HG02973 (cell line): ENCODE measurements at regions not wholly inside any gene's neighbourhood (a gene's known extent, or its start where the extent isn't known, plus 50 kb on each side); places are given as distances from the start of the nearest gene placed in this dataset.

Experiments used
- ATAC-seq: cut with Tn5 transposase; IDR thresholded peaks from one replicate; pipeline ENCODE4 v1.9.1; 2021; ENCODE audit warnings: moderate library complexity; ENCODE audit not compliant: unreplicated experiment

DNA sequence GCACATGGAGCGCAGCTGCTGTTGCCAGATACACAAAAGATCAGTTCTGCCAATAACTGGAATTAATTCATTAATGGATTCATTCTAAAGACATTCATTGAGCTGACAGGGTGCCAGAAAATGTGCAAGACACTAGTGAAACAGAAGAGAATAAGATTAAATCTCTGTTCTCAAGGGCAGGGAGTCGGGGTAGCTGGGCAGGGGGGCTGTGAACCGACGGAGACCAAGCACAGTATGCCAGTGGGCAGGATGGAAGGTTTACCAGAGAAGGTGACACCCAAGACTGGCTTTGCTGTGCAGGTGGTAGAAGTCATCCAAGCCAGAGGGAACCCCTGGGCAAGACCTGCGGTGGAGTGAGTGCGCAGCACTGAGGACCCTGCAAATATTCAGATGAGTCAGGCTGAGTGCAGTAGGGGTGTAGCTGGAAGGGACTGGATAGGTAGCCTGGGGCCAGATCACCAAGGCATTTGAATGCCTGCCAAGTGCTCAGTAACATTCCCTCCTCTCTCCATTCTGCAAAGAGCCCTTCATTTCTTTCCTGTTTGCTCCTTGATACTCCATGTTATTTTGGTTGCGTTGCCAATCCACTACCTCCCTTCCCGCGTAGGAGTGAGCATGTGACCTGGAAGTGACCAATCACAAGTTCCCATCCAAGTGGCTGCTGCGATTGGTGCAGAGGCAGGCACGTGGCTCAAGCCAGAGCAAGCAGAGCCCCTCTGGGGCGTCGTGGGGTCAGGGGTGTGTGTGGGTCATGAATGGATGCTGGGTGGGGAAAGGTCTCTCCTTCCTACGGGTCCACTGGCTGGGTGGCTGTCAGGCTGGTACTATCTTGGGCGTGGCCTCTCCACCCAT is 413.1 kb downstream of the PTPRU start:
- ATAC-seq = no peak

DNA sequence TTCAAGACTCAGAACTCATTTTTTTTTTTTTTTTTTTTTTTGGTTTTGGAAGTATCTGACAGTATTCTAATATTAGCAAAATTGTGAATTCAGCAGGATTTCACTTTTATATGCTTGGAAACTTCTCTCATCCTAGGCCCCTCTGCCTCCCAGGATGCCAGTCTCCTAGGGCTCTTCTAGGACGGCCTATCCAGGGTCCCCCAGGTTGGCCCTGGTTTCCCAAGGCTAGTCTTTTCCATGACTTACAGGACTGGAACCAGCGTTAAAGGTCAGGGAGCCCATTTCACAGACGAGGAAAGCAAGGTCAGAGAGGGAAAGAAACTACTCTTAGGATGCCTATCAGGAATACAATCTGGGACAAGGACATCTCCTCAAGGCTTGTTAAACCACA is 412.5 kb downstream of the PTPRU start:
- no peak for ATAC-seq

DNA sequence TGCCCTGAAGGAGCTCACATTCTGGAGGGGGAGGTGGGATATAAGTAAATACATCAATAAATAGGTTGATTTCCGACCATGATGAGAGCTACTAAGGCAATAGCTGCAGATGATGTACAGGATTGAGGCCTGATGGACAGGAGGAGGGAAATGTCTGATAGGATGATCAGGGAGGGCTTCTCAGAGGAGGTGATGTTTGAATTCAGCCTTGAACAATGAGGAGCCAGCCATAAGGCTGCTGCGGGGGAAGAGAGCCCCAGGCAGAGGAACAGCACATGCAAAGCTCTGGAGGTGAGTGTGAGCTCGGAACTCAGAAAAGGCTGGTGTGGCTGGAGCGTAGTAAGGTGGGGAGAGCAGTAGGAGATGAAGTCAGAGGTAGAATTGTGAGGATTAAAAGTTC is 411.7 kb downstream of the PTPRU start:
- no peak for ATAC-seq

DNA sequence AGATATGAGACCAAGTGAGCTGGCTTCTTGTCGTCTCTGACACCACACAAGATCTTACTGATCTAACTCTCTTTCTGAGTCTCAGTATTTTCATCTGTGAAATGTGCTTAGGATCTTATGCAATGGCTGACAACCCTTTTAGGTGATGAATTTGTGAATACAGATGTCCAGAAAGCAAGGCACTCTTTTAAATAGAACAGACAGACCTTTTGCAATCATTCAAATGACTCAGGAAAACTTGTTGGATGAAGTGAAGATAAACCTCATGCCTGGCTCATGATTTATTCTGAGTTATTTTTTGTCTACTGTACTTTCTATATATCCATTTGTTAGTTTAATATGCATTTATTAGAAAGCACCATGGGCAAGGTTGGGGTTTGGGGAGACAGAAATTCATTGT is 411.3 kb downstream of the PTPRU start:
- no peak for ATAC-seq

DNA sequence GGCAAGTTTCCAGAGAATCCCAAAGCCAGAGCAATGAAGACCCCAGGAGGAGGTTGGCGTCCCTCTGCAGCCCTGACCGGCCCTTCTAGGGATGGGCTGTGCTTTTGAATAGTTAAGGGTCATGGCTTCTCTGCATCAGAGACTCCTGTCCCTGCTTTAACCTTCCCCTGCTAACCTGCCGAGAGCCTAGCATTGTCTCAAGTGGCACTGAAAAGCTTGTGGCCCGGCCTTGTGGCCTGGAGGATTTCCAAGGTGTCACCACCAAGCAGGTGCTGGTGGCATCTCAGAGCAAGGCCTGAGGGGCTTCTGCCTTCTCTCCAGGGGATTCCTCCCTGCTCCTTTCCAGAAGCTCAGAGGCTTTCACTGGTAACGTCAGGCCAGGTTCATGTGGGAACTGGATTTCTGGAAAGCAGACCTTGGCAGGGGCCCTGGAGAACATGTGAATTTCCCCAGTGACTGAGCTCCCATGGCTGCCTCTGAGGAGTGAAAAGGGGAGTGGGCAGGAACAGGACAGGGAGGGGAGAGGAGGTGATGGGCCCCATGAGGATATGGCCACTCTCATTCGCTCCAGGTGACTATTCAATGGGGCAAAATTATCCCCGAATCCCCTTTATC is 409.9 kb downstream of the PTPRU start:
- no peak for ATAC-seq

DNA sequence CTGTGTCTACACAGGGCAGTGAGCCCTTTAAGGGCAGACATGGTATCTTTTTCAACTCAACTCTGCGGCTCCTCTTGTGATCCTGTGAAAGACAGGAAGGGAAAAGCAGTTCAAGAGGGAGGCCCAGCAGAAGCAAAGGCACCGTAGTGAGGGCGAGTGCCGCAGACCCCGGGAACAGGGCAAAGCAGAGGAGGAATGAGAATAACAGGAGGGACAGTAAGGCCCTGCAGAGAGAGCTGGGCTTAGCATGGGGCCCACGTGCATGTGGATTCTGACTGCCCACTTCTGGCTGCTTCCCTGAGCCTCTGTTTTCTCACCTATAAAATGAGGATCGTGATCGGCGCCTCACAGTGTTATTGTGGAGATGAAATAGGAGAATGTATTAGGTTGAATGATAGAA is 409.3 kb downstream of the PTPRU start:
- no peak for ATAC-seq

DNA sequence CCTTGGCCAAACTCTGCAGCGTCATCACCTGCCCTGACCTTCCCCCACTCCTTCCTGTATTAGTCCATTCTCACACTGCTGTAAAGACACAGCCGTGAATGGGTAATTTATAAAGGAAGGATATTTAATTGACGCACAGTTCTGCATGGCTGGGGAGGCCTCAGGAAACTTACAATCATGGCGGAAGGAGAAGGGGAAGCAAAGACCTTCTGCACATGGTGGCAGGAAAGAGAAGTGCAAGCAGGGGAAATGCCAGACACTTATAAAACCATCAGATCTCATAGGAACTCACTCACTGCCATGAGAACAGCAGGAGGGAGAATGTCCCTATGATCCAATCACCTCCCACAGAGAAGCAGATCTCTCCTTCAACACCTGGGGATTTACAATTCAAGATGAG is 408.5 kb downstream of the PTPRU start:
- no peak for ATAC-seq

DNA sequence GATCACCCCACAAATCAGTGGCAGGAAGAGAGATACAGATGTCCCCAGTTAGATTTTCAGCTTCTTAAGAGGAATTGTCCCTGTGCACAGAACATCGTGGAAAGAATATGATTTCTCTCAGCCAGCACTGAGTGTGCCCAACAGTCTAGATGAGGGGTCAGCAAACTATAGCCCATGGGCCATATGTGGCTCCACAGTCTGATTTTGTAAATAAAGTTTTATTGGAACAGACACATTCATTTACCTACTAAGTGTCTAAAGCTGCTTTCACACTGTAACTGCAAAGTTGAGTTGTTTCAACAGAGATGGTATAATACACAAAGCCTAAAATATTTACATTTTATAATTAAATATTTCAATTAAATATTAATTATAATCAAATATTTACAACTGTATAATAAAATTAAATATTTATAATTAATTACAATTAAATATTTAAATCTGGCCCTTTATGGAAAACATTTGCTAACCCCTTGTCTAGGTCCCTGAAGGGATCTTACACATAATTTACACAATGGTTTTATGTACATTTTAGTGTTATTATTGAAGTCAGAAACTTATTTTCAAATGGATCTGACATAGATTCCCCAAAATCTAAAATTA is 407.6 kb downstream of the PTPRU start:
- no peak for ATAC-seq

DNA sequence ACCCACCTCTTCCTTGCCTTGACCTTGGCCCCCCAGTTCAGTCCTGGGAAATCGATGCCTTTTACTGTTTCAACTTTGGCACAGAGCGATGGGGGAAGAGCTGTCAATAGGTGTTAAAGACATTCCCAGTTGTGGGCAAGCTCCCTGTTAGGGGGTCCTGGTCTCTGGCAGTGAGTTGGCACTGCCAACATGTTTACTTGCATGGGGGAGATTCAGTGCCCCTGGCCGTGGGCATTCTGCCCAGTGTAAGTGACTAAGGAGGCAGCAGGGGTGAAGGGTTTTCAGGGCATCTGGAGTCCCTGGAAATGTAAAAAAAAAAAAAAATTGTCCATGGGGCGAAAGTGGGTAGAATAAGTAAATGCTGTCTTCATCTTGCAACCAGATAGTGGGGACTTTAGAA is 407.0 kb downstream of the PTPRU start:
- no peak for ATAC-seq

DNA sequence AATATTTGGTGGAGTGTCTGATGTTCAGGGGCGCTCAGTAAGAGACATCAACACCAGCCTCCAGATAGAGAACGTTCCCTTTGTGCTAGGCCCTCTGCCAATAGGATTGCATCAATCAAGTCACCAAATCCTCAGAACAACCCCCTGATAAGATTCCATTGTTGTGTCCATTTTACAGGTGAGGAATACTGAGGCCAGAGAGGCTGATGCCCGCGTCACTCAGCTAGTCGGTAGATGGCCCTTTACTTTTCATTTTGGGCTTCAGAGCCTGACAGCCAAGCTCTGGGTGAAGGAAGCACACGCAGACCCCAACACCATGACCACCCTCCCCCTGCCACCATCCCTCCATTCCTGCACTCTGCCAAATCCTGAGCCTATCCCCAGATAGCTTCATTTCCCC is 406.2 kb downstream of the PTPRU start:
- no peak for ATAC-seq

DNA sequence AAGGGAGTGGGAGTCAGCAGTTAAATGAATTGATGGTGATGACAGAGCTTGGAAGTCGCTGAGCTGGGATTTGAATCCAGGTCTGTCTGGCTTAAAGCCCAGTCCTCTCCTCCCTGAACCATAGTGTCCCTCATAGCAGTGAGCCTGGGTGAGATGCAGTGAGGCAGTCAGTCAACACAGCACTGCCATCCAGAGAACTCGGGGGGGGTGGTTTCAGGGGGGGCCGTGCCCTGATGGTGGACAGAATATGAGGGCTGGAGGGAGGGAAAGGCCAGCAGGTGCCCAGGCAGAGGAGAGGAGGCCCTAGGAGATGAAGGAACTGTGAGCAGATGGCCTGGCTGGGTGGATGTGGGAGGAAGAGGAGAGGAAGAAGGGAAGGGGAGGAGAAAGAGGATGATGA is 405.6 kb downstream of the PTPRU start:
- no peak for ATAC-seq

DNA sequence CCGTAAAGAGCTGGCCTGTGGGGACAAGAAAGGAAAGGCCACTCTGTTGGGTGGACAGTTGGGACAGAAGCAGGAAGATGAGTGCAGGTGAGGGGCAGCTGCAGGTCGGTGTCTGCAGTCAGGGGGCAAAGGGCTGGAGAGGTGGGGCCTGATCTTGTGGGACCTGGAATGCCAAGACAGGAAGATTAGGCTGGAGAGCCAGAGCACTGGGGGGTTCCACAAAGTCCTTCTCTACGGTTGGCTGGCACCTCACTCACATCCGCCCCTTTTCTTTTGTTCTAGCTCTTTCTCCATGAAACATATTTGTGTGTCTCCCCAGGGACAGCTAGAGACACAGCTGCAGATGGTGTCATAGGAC is 404.1 kb downstream of the PTPRU start:
- no peak for ATAC-seq

DNA sequence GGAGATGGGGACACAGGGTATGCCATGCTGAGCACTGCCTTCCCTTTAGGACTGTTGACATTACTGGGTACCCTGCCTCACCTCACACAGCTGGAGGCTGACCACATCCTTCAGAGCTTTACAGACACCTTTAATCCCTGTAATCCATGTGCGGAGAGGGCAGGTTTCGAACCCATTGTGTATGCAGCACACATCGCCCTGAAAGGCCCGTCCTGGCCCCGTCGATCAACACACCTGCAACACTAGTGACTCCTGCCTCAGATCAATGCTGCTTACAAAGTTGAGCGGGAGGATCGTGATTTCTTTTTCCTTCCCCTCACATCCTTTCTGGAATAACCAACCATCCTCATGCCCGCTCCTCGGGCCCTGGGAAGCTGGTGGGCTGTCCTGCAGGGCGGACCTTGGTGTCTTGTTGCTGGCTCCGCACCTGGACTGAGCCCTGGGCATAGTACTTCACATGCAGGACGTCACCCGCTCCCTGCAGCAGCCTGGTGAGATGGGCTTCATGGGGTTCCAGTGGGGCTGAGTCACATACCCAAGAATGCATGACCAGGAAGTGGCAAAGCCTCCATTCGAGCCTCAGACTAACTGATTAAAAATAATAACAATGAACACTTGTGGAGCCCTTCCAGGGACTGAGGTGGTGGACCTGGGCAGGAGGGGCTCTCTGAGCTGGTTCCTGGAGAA is 403.6 kb downstream of the PTPRU start:
- ATAC-seq = no peak

DNA sequence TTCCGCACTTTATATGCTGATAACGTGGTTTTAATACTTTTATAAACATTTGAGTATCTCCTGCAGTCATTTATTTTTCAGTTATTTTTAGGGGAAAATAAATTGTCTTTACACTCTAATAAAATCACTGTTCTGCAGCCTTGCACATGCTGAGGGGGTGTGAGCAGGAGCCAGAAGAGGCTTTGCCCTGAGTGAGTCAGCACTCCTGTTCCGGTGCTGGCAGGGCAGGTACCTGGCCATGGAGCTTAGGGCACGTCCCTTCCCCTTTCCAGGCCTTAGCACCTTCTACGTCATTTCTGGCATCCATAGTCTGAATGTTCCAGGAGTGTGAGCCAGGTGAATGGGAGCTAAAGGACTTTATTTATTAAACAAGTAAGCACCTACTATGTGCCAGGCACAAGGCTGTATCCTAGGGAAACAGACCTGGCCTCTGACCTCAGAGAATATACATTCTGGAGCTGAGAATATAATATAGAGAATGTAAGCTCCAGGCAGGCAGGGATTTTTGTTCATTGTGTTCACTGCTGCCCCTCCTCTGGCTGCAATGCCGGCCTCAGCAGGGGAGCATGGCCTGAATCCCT is 402.9 kb downstream of the PTPRU start:
- ATAC-seq = no peak

DNA sequence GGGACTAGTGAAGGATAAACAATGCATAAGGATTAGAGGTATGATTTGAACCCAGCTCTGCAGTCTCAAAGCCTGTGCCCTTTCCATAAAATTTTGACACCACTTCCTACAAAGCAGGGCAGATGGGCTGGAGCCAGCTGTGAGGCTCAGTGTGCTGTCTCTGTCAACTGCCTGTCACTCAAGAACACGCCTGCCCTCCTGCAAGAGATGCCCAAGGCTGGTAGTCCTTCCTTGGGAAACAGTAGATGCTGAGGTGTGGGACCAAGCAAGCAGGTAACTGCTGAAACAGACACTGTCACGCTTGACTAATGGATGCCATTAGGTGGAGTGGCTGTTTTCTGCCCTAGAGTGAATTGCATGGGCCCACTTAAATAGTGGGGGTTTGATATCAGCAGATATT is 402.0 kb downstream of the PTPRU start:
- no peak for ATAC-seq

DNA sequence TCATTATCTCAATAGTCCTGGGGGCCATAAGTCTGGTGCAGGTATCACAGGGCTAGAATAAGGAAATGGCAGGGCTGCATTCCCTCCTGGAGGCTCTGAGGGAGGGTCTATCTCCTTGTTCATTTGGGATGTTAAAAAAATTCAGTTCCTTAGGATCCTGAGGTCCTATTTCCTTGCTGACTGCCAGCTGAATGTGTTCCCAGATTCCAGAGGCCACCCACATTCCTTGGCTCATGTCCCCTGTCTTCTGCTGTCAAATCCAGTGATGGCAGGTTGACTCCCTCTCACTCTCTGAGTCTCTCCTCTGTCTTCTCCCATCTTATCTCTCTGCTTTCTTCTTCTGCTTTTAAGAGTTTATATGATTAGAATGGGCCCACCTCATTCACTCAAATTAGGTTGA is 400.6 kb downstream of the PTPRU start:
- no peak for ATAC-seq

DNA sequence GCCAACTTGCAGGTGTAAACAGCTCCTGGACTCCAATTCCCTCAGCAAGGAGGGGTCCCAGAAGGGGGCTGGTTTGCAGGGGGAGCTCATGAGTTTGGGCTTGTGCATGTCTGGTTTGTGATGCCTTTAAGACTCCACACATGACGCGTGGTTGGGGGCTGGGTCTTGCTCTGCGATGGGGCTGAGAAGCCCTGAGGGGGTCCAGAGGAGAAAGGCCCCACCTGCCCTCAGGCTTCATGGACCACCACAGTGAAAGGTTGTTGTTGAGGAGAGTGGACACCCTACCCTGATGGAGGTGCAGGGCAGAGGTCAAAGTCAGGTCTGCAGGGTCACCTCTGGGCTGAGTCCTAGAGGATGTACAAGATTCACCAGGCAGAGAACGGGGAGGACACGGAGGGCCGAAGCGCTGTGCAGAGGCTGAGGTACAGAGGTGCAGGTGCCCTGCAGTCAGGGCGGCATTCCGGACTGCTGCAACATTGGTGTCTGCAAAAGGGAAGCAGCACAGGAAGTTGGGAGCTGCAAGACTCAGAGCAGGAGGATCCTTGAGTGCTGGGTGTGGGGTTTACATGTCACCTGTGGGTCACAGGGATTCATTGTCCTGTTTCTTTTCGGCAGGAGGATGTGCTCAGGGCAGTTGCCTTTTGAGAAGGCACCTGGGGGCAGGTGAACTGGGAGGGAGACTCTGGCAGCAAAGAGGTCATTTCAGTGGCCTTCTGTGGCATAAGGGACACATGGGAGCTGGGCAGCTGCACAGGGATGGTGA is 399.4 kb downstream of the PTPRU start:
- no peak for ATAC-seq

DNA sequence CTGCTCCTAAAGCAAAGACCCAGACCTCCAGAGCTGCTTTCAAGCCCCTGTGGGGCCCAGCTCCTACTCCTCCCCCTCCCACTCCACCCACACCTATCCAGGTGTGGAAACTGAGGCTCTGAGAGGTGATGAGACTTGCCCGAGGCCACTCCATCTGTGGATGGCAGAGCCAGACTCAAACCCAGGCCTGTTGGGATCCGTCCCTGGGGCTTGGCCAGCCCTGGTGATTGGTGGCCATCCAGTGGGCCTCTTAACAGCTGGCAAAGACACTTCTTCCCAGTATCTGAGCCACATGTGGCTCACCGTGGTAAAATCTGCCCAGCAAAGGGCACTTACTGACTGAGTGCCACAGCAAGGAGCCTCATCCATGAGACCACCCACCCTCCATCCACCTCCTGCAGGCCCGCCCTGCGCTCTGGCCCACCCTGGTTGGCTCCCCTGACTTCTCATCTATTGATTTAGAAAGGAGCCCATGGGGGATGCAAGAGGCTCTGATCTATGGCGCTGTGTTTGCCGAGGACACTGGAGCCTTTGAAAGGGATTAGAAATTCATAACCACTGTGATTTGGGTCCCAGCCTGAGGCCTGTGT is 398.5 kb downstream of the PTPRU start:
- ATAC-seq = no peak

DNA sequence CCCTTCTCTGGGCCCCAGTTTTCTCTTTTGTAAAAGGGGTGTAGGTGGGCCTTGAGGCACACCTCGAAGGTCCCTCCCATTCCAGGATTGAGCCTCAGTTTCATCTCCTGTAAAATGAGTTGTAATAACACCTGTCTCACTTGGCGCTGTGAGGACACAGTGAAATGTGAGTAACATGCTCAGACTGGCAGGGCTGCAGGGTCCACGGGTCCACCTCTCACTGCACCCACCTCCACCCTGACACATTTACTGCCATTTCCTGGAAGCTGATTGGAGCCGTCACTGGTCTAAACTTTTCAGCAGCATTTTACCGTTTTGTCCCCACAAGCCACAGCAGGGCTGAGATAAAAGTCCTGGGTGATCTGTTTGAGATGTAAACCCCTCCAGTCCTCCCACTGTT is 398.0 kb downstream of the PTPRU start:
- ATAC-seq = no peak

DNA sequence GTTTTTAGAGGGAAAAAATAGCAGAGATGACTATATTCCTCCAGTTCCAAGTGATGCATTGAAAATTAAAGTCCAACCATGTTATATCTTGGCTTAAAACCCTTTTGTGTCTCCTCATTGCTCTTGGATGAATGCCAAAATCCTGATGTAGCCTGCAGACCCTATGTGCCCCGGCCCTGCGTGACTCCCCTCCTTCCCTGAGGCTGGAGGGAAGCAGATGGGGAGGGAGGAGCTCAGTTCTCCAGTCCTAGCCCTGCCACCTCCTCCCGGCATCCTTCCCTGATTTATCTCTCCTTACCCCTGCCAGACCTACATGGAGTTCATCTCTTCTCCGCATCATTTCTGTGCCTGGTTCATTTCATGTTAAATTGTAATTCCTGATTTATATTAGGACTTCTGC is 397.4 kb downstream of the PTPRU start:
- ATAC-seq = no peak
